ENCODE measurements at regions not wholly inside any gene's neighbourhood (a gene's known extent, or its start where the extent isn't known, plus 50 kb on each side); places are given as distances from the start of the nearest gene placed in this dataset.
"Not testable (repeated sequence)": the region's sequence is repeated elsewhere in the genome, so short reads cannot be mapped to it uniquely, and the experiment has no call there.

GRCh38 chr12:19719672-19720071, 280.4 kb downstream of the AEBP2 start:
- DNase-seq, result no peak

GRCh38 chr12:19726122-19726521, 286.8 kb downstream of the AEBP2 start:
- DNase-seq, result no peak

GRCh38 chr12:19726592-19726991, 287.3 kb downstream of the AEBP2 start:
- no peak for DNase-seq

DNA sequence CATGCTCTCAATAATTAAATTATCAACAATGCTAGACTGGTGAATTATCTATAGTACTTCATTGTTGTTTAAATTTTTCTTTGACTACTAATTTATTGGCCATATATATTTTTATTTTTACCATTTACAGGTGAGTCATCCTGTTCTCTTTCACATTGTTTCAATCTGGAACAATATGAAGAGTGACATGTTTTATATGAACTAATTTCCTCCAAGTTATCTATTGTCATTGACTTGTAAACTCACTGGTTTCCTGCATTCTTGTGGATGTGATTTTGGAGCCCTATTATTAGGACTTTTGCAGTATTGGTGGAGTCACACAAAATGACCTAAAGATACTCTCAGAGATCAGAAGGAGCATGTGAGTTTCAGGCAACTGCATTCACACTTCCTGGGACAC, 297.7 kb downstream of the AEBP2 start:
- DNase-seq, result no peak

- peak in 1 of 2 donors; percentile 35 for DNase-seq
These were observed 300.0 kb downstream of the AEBP2 start for GRCh38 chr12:19739195-19739776.

GRCh38 chr12:19740472-19741131, 301.3 kb downstream of the AEBP2 start:
- no peak for DNase-seq

- no peak for DNase-seq
These were observed 301.8 kb downstream of the AEBP2 start for GRCh38 chr12:19741132-19741489.

- DNase-seq, result no peak
These were observed 305.5 kb downstream of the AEBP2 start for GRCh38 chr12:19744705-19745218.

- DNase-seq, result no peak
These were observed 307.2 kb downstream of the AEBP2 start for GRCh38 chr12:19746471-19746870.

- DNase-seq, result no peak
These were observed 310.7 kb downstream of the AEBP2 start for GRCh38 chr12:19749906-19750574.

- DNase-seq, result no peak
These were observed 311.8 kb downstream of the AEBP2 start for GRCh38 chr12:19751078-19751477.

- DNase-seq, result no peak
These were observed 313.4 kb downstream of the AEBP2 start for GRCh38 chr12:19752712-19753111.

GRCh38 chr12:19755136-19755535, 315.8 kb downstream of the AEBP2 start:
- DNase-seq, result no peak

- DNase-seq, result no peak
These were observed 318.1 kb downstream of the AEBP2 start for GRCh38 chr12:19757317-19757877.

DNA sequence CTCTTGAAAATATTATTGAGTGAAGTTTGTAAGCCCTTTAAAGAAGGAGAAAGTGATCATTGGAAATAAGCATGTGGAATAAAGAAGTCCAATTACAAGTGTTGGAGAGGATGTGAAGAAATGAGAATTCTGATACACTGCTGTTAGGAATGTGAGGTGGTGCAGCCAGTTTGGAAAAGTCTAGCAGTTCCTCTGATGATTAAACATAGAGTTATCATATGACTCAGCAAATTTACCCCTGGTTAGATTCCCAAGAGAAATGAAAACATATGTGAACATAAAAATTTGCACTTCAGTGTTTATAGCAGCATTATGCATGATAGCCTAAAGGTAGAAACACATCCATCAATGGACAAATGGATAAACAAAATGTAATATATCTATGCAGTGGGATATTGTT, 319.9 kb downstream of the AEBP2 start:
- DNase-seq, result no peak

GRCh38 chr12:19760611-19761010, 321.3 kb downstream of the AEBP2 start:
- no peak for DNase-seq

GRCh38 chr12:19761463-19761862, 322.2 kb downstream of the AEBP2 start:
- no peak for DNase-seq

DNA sequence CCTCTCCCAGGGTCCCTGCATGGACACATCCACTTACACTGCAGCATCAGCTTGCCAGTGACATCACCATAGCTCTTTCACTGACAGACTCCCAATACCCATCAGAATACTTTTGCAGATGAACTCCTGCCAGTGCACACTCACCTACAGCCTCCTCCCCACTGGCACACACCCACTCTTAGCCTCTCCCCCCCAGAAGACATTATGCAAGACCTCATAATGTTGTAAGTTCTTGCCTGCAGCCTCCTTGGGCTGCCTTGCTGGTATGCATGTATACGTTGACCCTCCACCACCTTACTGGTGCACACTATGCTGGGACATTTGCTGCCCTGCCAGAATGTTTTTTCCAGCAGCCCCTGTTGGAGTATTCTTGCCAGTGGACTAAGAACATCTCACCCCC, 324.2 kb downstream of the AEBP2 start:
- no peak for DNase-seq

DNA sequence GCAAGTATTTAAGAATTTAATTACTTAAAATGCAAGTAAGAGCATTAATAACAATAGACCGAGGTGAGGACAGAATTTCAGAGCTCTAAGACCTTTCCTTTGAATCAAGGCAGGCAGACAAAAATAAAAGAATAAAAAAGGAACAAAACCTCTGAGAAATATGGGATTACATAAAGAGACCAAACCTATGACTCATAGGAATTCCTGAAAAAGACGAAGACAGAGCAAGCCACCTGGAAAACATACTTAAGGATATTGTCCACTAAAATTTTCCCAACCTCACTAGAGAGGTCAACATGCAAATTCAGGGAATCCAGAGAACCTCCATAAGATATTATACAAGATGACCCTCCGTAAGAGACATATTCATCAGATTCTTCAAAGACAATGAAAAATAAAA, 325.1 kb downstream of the AEBP2 start:
- no peak for DNase-seq

DNA sequence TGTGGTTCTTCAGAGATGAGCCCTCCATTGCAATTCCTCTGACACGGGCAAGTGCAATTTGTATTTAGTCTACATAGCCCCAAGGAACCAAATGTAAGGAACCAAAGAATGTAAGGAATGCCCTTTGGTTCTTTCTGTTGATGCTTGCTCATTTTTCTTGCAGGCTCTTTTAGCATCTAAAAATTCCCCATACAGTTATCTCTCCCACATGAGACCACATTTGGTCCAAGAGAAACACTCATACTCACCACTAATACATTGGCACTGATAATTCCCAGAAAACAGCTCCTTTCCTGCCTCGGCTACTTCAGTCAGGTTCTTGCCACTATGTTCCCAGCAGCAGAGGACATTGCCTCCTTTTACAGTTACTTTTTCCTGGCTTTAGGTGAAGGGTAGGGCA, 332.6 kb downstream of the AEBP2 start:
- no peak for DNase-seq

DNA sequence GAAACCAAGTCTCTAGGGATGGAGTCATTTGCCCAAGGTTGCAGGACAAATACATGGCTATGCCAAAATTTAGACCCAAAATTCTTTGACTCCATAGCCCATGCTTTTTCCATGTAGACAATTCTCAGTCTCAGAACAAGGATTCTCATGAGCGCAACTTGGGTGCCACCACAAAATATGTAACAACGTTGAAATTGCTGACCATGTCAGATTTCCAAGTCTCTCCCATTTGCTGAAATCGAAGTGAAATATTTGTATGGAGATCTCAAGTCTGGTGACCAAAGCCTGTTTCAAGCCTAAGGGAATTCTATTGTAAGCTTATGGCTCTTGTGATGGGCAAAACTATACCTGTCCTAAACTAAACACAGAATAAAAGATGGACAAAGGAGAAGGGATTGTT, 333.5 kb downstream of the AEBP2 start:
- no peak for DNase-seq

DNA sequence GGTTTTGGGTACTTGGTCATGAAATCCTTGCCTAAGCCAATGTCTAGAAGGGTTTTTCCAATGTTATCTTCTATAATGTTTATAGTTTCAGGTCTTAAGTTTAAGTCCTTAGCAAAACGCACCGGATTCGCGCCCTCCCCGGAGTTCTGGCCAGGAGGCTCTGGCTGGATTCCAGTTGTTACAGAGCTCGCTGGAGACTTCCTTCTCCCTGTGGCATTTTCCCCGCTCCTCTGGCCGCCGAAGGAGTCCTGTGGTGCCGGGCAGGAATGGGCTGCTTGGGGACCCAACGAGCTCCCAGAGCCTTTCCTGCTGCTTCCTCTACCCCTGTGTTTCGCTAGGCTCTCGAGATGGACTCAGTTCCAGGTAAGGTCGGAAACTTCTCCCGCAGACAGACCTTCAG, 335.9 kb downstream of the AEBP2 start:
- no peak for DNase-seq

GRCh38 chr12:19775976-19776375, 336.7 kb downstream of the AEBP2 start:
- not testable (repeated sequence) for DNase-seq

DNA sequence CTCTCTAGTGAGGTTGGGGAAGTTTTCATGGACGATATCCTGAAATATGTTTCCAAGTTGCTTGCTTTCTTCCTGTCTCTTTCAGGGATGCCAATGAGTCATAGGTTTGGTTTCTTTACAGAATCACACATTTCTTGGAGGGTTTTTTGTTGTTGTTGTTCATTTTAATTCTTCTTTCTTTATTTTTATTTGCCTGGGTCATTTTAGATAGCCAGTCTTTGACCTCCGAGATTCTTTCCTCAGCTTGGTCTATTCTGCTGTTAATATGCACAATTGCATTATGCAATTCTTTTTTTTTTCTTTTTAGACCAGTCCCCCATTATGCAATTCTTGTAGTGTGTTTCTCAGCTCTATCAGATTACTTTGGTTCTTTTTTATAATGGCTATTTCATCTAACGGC, 338.9 kb downstream of the AEBP2 start:
- DNase-seq, result no peak

All from stimulated activated CD4-positive, alpha-beta T cell treated with anti-CD3 and anti-CD28 coated beads, Interleukin-2, amount 100 ng/mL, for 24 hours (primary cell).